GM12878 (cell line): ENCODE measurements at regions not wholly inside any gene's neighbourhood (a gene's known extent, or its start where the extent isn't known, plus 50 kb on each side); places are given as distances from the start of the nearest gene placed in this dataset.

Experiments
- ATAC-seq: fragments of 200-7000 bp; cut with Tn5 transposase; 3 replicates; pipeline ENCODE4 v1.9.1; 2020; ENCODE audit warnings: mild to moderate bottlenecking, moderate library complexity
- BruUV-seq: library from RNA; stranded (reverse); fragments of 400-500 nt; replicated peaks from 2 replicates; lab custom pipeline; 2021; lab: Mats Ljungman, UMichigan
- CTCF ChIA-PET: fragments of 300-600 bp; sonication (Branson Sonifier 250); formaldehyde crosslinking; extraction: SDS; loops from one replicate; lab custom pipeline; 2021; ENCODE audit warnings: inconsistent platforms; lab: Yijun Ruan, JAX
- POLR2A ChIA-PET: fragments of 350-600 bp; formaldehyde crosslinking; extraction: SDS; loops from one replicate; lab custom pipeline; 2021; ENCODE audit warnings: inconsistent platforms; lab: Charles Lee
- RAD21 ChIA-PET: fragments of 300-600 bp; sonication (Branson Sonifier 250); formaldehyde crosslinking; loops from one replicate; lab custom pipeline; 2023; ENCODE audit warnings: antibody characterized with exemption; ENCODE audit not compliant: unreplicated experiment; lab: Charles Lee
- SMC1A ChIA-PET: fragments of 300-600 bp; sonication (Branson Sonifier 250); formaldehyde crosslinking; loops from one replicate; lab custom pipeline; 2023; ENCODE audit not compliant: unreplicated experiment, uncharacterized antibody; lab: Charles Lee
- DNase-seq: peaks from one replicate; pipeline ENCODE4 v3.0.0-alpha.2; 2011; ENCODE audit warnings: low read depth, low spot score
- FAIRE-seq: peaks from 3 replicates; lab custom pipeline; 2011; peaks lifted over from hg19 to GRCh38; lab: Jason Lieb, UNC
- H2AFZ ChIP-seq: 2 replicates; pipeline ENCODE4 v1.6.0; 2011; ENCODE audit warnings: low read depth, low read length, control low read depth; ENCODE audit not compliant: control insufficient read depth
- H3K27ac ChIP-seq: 2 replicates; pipeline ENCODE4 v1.5.1; 2011; ENCODE audit warnings: control low read depth; ENCODE audit not compliant: control insufficient read depth, insufficient read depth
- H3K27me3 ChIP-seq, 2 experiments: replicated peaks in 1 of 2; 2 replicates each; pipeline versions ENCODE4 v1.6.0 to v1.6.1; 2011; ENCODE audit warnings: low read length in 1 of 2; ENCODE audit not compliant: control insufficient read depth in 2 of 2, insufficient read depth in 2 of 2
- H3K36me3 ChIP-seq, 2 experiments: 2 replicates each; pipeline ENCODE4 v1.5.1; 2011; ENCODE audit warnings: low read length in 1 of 2; ENCODE audit not compliant: control insufficient read depth in 2 of 2, insufficient read depth in 2 of 2
- H3K4me1 ChIP-seq: 2 replicates; pipeline ENCODE4 v1.6.1; 2011; ENCODE audit warnings: mild to moderate bottlenecking, low read length, moderate library complexity, mixed read lengths; ENCODE audit not compliant: control insufficient read depth, insufficient read depth
- H3K4me2 ChIP-seq: 2 replicates; pipeline ENCODE4 v1.6.0; 2011; ENCODE audit warnings: control low read depth; ENCODE audit not compliant: control insufficient read depth, insufficient read depth
- H3K4me3 ChIP-seq: fragments of 200-600 bp; sonication (generic); 2 replicates; pipeline ENCODE4 v1.5.1; 2016
- H3K79me2 ChIP-seq: 2 replicates; pipeline ENCODE4 v1.6.0; 2011; ENCODE audit warnings: low read length; ENCODE audit not compliant: control insufficient read depth, insufficient read depth
- H3K9ac ChIP-seq: 2 replicates; pipeline ENCODE4 v1.8.0; 2011; ENCODE audit warnings: low read length, control low read depth, mixed read lengths; ENCODE audit not compliant: control insufficient read depth, insufficient read depth
- H3K9me3 ChIP-seq: replicated peaks from 3 replicates; pipeline ENCODE4 v1.5.1; 2011; ENCODE audit warnings: mild to moderate bottlenecking, low read length; ENCODE audit not compliant: control insufficient read depth, insufficient read depth
- H4K20me1 ChIP-seq: 2 replicates; pipeline ENCODE4 v1.6.0; 2011; ENCODE audit not compliant: control insufficient read depth, insufficient read depth
- BMI1 ChIP-seq: fragments of 450-650 bp; IDR thresholded peaks from 2 replicates; pipeline ENCODE4 v1.6.1; 2016; ENCODE audit warnings: mild to moderate bottlenecking, moderate library complexity, borderline replicate concordance
- CBFB ChIP-seq: IDR thresholded peaks from 2 replicates; pipeline ENCODE4 v1.6.1; 2016; ENCODE audit warnings: antibody characterized with exemption, low read depth
- CREM ChIP-seq: IDR thresholded peaks from 2 replicates; pipeline ENCODE4 v1.6.1; 2014; ENCODE audit warnings: antibody characterized with exemption, low read depth
- FOS ChIP-seq: IDR thresholded peaks from 3 replicates; pipeline ENCODE4 v1.6.1; 2011; ENCODE audit warnings: borderline replicate concordance; ENCODE audit not compliant: insufficient read length; ENCODE audit errors: extremely low read depth
- JUNB ChIP-seq: IDR thresholded peaks from 2 replicates; pipeline ENCODE4 v1.6.1; 2016; ENCODE audit warnings: antibody characterized with exemption, mild to moderate bottlenecking
- NR2C2 ChIP-seq: IDR thresholded peaks from 2 replicates; pipeline ENCODE4 v1.6.1; 2011; ENCODE audit warnings: borderline replicate concordance, low read depth; ENCODE audit not compliant: control insufficient read depth, insufficient read length
- SMARCA5 ChIP-seq: fragments of 450-650 bp; IDR thresholded peaks from 2 replicates; pipeline ENCODE4 v1.6.1; 2017; ENCODE audit warnings: mild to moderate bottlenecking
- WGBS: methylation state at CpG from one replicate; pipeline ENCODE4 v1.1.6; 2016; ENCODE audit warnings: low lambda C conversion rate; ENCODE audit not compliant: insufficient replicate concordance, insufficient coverage; ENCODE audit errors: missing lambda C conversion rate; 5-methylcytosine and 5-hydroxymethylcytosine counted together
- in situ Hi-C: fragments of 300-500 bp; cut with MboI; formaldehyde crosslinking; loops from 9 replicates; pipeline ENCODE4 v1.14.3; 2018; ENCODE audit warnings: mixed read lengths
- intact Hi-C: fragments of 100-400 bp; cut with micrococcal nuclease; formaldehyde crosslinking; loops from one replicate; pipeline ENCODE4 v1.14.2; 2022; ENCODE audit not compliant: unreplicated experiment
- TF ChIP-seq, protein P1 (sequence below): fragments of 450-650 bp; formaldehyde crosslinking; IDR thresholded peaks from 2 replicates; pipeline ENCODE4 v1.4.0; 2020; ENCODE audit warnings: mild to moderate bottlenecking, moderate library complexity
- TF ChIP-seq, protein P2 (sequence below): fragments of 150-350 bp; IDR thresholded peaks from 2 replicates; pipeline ENCODE4 v1.6.1; 2014; ENCODE audit warnings: mild to moderate bottlenecking, low read depth, low read length

DNA sequence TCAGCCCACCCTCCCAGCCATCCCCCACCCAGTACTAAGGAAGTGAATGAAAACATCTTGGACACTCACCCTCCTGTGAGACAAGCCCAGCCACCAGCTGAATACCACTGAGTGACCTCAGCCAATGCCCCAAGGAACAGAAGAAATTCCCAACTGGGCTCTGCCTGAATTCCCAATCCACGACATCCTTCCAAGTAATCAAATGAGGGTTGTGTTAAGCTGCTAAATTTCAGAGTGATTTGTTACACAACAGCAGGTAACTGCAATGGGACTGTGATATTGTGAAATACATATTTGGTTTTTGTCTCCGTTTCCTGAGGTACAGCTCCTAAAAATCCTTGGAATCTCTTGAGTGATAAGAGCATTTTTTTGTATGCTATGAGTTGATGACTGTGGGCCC lies 578.7 kb upstream of the CDH11 start (continued):
- TF ChIP-seq NR2C2 (no peak), FOS (no peak), CBFB (no peak), JUNB (no peak), SMARCA5 (no peak)
- TF ChIP-seq, protein P1, sequence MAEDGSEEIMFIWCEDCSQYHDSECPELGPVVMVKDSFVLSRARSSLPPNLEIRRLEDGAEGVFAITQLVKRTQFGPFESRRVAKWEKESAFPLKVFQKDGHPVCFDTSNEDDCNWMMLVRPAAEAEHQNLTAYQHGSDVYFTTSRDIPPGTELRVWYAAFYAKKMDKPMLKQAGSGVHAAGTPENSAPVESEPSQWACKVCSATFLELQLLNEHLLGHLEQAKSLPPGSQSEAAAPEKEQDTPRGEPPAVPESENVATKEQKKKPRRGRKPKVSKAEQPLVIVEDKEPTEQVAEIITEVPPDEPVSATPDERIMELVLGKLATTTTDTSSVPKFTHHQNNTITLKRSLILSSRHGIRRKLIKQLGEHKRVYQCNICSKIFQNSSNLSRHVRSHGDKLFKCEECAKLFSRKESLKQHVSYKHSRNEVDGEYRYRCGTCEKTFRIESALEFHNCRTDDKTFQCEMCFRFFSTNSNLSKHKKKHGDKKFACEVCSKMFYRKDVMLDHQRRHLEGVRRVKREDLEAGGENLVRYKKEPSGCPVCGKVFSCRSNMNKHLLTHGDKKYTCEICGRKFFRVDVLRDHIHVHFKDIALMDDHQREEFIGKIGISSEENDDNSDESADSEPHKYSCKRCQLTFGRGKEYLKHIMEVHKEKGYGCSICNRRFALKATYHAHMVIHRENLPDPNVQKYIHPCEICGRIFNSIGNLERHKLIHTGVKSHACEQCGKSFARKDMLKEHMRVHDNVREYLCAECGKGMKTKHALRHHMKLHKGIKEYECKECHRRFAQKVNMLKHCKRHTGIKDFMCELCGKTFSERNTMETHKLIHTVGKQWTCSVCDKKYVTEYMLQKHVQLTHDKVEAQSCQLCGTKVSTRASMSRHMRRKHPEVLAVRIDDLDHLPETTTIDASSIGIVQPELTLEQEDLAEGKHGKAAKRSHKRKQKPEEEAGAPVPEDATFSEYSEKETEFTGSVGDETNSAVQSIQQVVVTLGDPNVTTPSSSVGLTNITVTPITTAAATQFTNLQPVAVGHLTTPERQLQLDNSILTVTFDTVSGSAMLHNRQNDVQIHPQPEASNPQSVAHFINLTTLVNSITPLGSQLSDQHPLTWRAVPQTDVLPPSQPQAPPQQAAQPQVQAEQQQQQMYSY (CRISPR knock-in tag): no peak
- TF ChIP-seq, protein P2, sequence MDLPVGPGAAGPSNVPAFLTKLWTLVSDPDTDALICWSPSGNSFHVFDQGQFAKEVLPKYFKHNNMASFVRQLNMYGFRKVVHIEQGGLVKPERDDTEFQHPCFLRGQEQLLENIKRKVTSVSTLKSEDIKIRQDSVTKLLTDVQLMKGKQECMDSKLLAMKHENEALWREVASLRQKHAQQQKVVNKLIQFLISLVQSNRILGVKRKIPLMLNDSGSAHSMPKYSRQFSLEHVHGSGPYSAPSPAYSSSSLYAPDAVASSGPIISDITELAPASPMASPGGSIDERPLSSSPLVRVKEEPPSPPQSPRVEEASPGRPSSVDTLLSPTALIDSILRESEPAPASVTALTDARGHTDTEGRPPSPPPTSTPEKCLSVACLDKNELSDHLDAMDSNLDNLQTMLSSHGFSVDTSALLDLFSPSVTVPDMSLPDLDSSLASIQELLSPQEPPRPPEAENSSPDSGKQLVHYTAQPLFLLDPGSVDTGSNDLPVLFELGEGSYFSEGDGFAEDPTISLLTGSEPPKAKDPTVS: no peak
- TF ChIP-seq, all 136 proteins: peak for 0

DNA sequence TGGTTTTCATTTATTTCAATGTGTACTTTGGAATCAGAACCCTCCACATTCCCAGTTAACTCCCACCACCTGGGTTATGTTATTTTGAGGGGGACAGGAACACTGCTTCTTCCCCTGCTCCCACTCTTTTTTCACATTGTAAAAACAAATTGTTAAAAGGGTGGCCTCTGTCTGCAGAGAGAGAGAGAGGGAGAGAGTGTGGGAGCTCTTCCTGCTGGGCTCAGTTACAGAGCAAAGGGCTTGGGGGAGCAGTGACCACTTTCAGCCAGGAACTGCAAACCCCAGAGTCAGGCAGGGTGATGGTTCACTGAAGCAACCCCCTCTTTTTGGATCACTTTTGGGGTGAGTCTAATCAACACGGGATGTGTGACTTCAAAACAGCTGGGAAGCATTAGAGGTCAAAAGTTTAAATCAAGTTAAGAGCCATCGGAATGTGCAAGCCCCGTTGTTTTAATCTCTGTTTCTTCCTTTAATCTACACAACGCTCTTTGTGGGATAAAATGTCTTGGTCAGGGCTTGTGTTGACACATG lies 577.0 kb upstream of the CDH11 start:
- Histone ChIP-seq H3K27ac (no peak overlapping the region), H3K4me2 (no peak overlapping the region), H3K36me3 (no peaks in the 10 kb centered on the region), H4K20me1 (no peaks in the 10 kb centered on the region), H3K9ac (no peak overlapping the region), H3K27me3 (no peaks in the 10 kb centered on the region), H3K9me3 (no peaks in the 10 kb centered on the region), H3K79me2 (no peaks in the 10 kb centered on the region), H3K4me3 (no peak overlapping the region), H2AFZ (no peak overlapping the region), H3K4me1 (no peaks in the 10 kb centered on the region)
- ChIA-PET SMC1A (no interaction called here), POLR2A (no interaction called here), RAD21 (no interaction called here), CTCF (no interaction called here)
- in situ Hi-C loops (no loop called here), intact Hi-C loops (no loop called here)
- FAIRE-seq (no peak), ATAC-seq (no peak), DNase-seq (no peak)
- TF ChIP-seq BMI1 (no peak), CREM (no peak)
- BruUV-seq: no TSS peak
- WGBS: 24% methylated on average over 4 of the region's 4 CpGs
